ENCODE measurements at regions not wholly inside any gene's neighbourhood (a gene's known extent, or its start where the extent isn't known, plus 50 kb on each side); places are given as distances from the start of the nearest gene placed in this dataset.

DNA sequence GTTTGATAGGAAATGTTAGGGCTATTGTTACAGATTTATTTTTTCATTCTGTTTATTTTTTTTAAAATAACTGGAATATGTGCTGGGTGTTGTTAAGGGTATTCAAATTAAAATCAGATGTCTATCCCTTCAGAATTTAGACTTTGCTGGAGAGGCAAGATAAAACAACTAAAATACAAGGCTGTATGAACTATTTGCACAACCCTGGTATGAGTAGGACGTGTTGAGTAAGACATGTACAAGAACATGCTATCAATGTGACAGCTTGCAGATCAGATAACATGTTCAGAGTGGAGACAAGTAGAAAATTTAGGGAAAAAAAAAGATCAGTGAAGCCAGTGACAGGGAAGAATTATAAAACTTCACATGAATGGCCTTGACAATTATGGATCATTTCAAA lies 853.5 kb downstream of the METTL15 start:
- H3K27me3 ChIP-seq (ENCODE audit: control insufficient read depth, insufficient read depth, low read length): no peaks in the 10 kb centered on the region
- FAIRE-seq (no peak), DNase-seq (no peak)
- no peak overlapping the region for H3K9ac ChIP-seq (ENCODE audit: low read length in 3 of 3)
- no peak overlapping the region for H3K4me3 ChIP-seq (ENCODE audit: low read length in 3 of 3)
- no peak overlapping the region for H3K27ac ChIP-seq (ENCODE audit: low read depth in 2 of 2, low read length in 2 of 2)
- TF ChIP-seq, protein P1, sequence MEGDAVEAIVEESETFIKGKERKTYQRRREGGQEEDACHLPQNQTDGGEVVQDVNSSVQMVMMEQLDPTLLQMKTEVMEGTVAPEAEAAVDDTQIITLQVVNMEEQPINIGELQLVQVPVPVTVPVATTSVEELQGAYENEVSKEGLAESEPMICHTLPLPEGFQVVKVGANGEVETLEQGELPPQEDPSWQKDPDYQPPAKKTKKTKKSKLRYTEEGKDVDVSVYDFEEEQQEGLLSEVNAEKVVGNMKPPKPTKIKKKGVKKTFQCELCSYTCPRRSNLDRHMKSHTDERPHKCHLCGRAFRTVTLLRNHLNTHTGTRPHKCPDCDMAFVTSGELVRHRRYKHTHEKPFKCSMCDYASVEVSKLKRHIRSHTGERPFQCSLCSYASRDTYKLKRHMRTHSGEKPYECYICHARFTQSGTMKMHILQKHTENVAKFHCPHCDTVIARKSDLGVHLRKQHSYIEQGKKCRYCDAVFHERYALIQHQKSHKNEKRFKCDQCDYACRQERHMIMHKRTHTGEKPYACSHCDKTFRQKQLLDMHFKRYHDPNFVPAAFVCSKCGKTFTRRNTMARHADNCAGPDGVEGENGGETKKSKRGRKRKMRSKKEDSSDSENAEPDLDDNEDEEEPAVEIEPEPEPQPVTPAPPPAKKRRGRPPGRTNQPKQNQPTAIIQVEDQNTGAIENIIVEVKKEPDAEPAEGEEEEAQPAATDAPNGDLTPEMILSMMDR (IDR thresholded peaks at IDR 0.05; ENCODE audit: borderline replicate concordance, extremely low read depth, insufficient read depth): no peak
- no peaks in the 10 kb centered on the region for H3K36me3 ChIP-seq (ENCODE audit: control insufficient read depth in 2 of 3, insufficient read depth in 3 of 3, low read length in 3 of 3)
- H3K4me1 ChIP-seq (ENCODE audit: control insufficient read depth in 2 of 3, insufficient read depth in 2 of 3, low read depth in 1 of 3, low read length in 3 of 3): no peaks in the 10 kb centered on the region
- intact Hi-C loops (cut with DNase I): no loop called here
- H3K9me3 ChIP-seq (ENCODE audit: control insufficient read depth in 2 of 3, insufficient read depth in 1 of 3, low read length in 3 of 3): no peaks in the 10 kb centered on the region

GRCh38 chr11:28956446-28956845 lies 848.3 kb downstream of the METTL15 start:
- H3K4me3 ChIP-seq (ENCODE audit: low read length in 3 of 3): no peak overlapping the region
- H3K4me1 ChIP-seq (ENCODE audit: control insufficient read depth in 2 of 3, insufficient read depth in 2 of 3, low read depth in 1 of 3, low read length in 3 of 3): no peaks in the 10 kb centered on the region
- H3K9ac ChIP-seq (ENCODE audit: low read length in 3 of 3): no peak overlapping the region
- DNase-seq (no peak), FAIRE-seq (no peak)
- intact Hi-C loops (cut with DNase I): no loop called here
- no peaks in the 10 kb centered on the region for H3K36me3 ChIP-seq (ENCODE audit: control insufficient read depth in 2 of 3, insufficient read depth in 3 of 3, low read length in 3 of 3)
- no peaks in the 10 kb centered on the region for H3K27me3 ChIP-seq (ENCODE audit: control insufficient read depth, insufficient read depth, low read length)
- H3K9me3 ChIP-seq (ENCODE audit: control insufficient read depth in 2 of 3, insufficient read depth in 1 of 3, low read length in 3 of 3): no peaks in the 10 kb centered on the region
- H3K27ac ChIP-seq (ENCODE audit: low read depth in 2 of 2, low read length in 2 of 2): no peak overlapping the region
- TF ChIP-seq, protein P1 (IDR thresholded peaks at IDR 0.05; ENCODE audit: borderline replicate concordance, extremely low read depth, insufficient read depth): no peak

GRCh38 chr11:28951191-28951590 lies 843.0 kb downstream of the METTL15 start:
- intact Hi-C loops (cut with DNase I): no loop called here
- no peak overlapping the region for H3K4me3 ChIP-seq (ENCODE audit: low read length in 3 of 3)
- no peak for FAIRE-seq
- no peak overlapping the region for H3K27ac ChIP-seq (ENCODE audit: low read depth in 2 of 2, low read length in 2 of 2)
- H3K36me3 ChIP-seq (ENCODE audit: control insufficient read depth in 2 of 3, insufficient read depth in 3 of 3, low read length in 3 of 3): no peaks in the 10 kb centered on the region
- DNase-seq: no peak
- no peaks in the 10 kb centered on the region for H3K9me3 ChIP-seq (ENCODE audit: control insufficient read depth in 2 of 3, insufficient read depth in 1 of 3, low read length in 3 of 3)
- no peak overlapping the region for H3K9ac ChIP-seq (ENCODE audit: low read length in 3 of 3)
- no peaks in the 10 kb centered on the region for H3K27me3 ChIP-seq (ENCODE audit: control insufficient read depth, insufficient read depth, low read length)
- H3K4me1 ChIP-seq (ENCODE audit: control insufficient read depth in 2 of 3, insufficient read depth in 2 of 3, low read depth in 1 of 3, low read length in 3 of 3): no peaks in the 10 kb centered on the region
- TF ChIP-seq, protein P1 (IDR thresholded peaks at IDR 0.05; ENCODE audit: borderline replicate concordance, extremely low read depth, insufficient read depth): no peak

DNA sequence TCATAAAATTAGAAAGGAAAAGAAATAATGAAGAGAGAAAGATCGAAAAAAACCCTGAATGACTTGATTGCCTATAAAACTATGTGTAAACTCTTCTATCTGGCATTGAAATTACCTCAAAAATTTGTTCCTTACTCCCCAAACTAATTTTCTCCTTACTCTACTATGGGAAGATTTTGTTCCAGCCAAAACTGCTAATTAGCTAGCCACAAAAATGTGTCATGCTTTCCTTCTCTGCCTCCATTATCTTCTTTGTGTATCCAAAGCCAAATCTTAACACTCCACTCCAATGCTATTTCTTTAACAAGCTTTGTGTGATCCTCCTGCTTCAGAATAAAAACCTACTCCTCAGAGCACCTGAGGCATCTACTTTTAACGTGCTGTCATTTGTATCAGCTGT lies 831.2 kb downstream of the METTL15 start:
- H3K9me3 ChIP-seq (ENCODE audit: control insufficient read depth in 2 of 3, insufficient read depth in 1 of 3, low read length in 3 of 3): no peaks in the 10 kb centered on the region
- no peak for DNase-seq
- no peak overlapping the region for H3K4me3 ChIP-seq (ENCODE audit: low read length in 3 of 3)
- no peaks in the 10 kb centered on the region for H3K4me1 ChIP-seq (ENCODE audit: control insufficient read depth in 2 of 3, insufficient read depth in 2 of 3, low read depth in 1 of 3, low read length in 3 of 3)
- no peaks in the 10 kb centered on the region for H3K27me3 ChIP-seq (ENCODE audit: control insufficient read depth, insufficient read depth, low read length)
- intact Hi-C loops (cut with DNase I): no loop called here
- TF ChIP-seq, protein P1 (IDR thresholded peaks at IDR 0.05; ENCODE audit: borderline replicate concordance, extremely low read depth, insufficient read depth): no peak
- H3K36me3 ChIP-seq (ENCODE audit: control insufficient read depth in 2 of 3, insufficient read depth in 3 of 3, low read length in 3 of 3): no peaks in the 10 kb centered on the region
- FAIRE-seq: no peak
- H3K9ac ChIP-seq (ENCODE audit: low read length in 3 of 3): no peak overlapping the region
- H3K27ac ChIP-seq (ENCODE audit: low read depth in 2 of 2, low read length in 2 of 2): no peak overlapping the region

All from kidney (tissue), 13 donors.